ENCODE measurements at regions not wholly inside any gene's neighbourhood (a gene's known extent, or its start where the extent isn't known, plus 50 kb on each side); places are given as distances from the start of the nearest gene placed in this dataset.

- DNase-seq: no peak
These were observed 264.2 kb downstream of the ZSWIM6 start for GRCh38 chr5:61596265-61596664.

GRCh38 chr5:61597684-61598083 lies 265.6 kb downstream of the ZSWIM6 start:
- DNase-seq: no peak

GRCh38 chr5:61598126-61598525 lies 266.1 kb downstream of the ZSWIM6 start:
- no peak for DNase-seq

GRCh38 chr5:61599370-61600122 lies 267.5 kb downstream of the ZSWIM6 start:
- DNase-seq: no peak

- no peak for DNase-seq
These were observed 268.0 kb downstream of the ZSWIM6 start for GRCh38 chr5:61600123-61600444.

GRCh38 chr5:61600945-61601511 lies 269.0 kb downstream of the ZSWIM6 start:
- DNase-seq: no peak

- no peak for DNase-seq
These were observed 271.3 kb downstream of the ZSWIM6 start for GRCh38 chr5:61603211-61603908.

GRCh38 chr5:61604076-61605025 lies 272.3 kb downstream of the ZSWIM6 start:
- DNase-seq: no peak

GRCh38 chr5:61609840-61610677 lies 278.0 kb downstream of the ZSWIM6 start:
- DNase-seq: no peak

GRCh38 chr5:61610678-61611024 lies 278.6 kb downstream of the ZSWIM6 start:
- no peak for DNase-seq

- DNase-seq: no peak
These were observed 280.4 kb downstream of the ZSWIM6 start for GRCh38 chr5:61612431-61612830.

GRCh38 chr5:61613679-61614078 lies 281.6 kb downstream of the ZSWIM6 start:
- no peak for DNase-seq

- DNase-seq: no peak
These were observed 282.5 kb downstream of the ZSWIM6 start for GRCh38 chr5:61614606-61615005.

- no peak for DNase-seq
These were observed 285.0 kb downstream of the ZSWIM6 start for GRCh38 chr5:61617039-61617438.

- no peak for DNase-seq
These were observed 286.0 kb downstream of the ZSWIM6 start for GRCh38 chr5:61617995-61618525.

- DNase-seq: no peak
These were observed 286.5 kb downstream of the ZSWIM6 start for GRCh38 chr5:61618577-61618976.

GRCh38 chr5:61619289-61619688 lies 287.2 kb downstream of the ZSWIM6 start:
- no peak for DNase-seq

GRCh38 chr5:61619777-61620518 lies 287.9 kb downstream of the ZSWIM6 start:
- DNase-seq: no peak

- no peak for DNase-seq
These were observed 288.7 kb downstream of the ZSWIM6 start for GRCh38 chr5:61620699-61621182.

GRCh38 chr5:61621202-61621650 lies 289.2 kb downstream of the ZSWIM6 start:
- DNase-seq: no peak

- no peak for DNase-seq
These were observed 290.1 kb downstream of the ZSWIM6 start for GRCh38 chr5:61622156-61622555.
